CD4-positive, alpha-beta T cell (primary cell): ENCODE measurements at regions not wholly inside any gene's neighbourhood (a gene's known extent, or its start where the extent isn't known, plus 50 kb on each side); places are given as distances from the start of the nearest gene placed in this dataset.

ENCODE experiments used
- ATAC-seq: fragments of 200-7000 bp; cut with Tn5 transposase; one replicate; pipeline ENCODE4 v1.10.0; 2022; ENCODE audit warnings: mild to moderate bottlenecking; ENCODE audit not compliant: poor library complexity
- CTCF ChIA-PET: fragments of 350-600 bp; sonication (Branson Sonifier 250); formaldehyde crosslinking; loops from one replicate; lab custom pipeline; 2021; ENCODE audit warnings: antibody characterized with exemption, inconsistent platforms; lab: Charles Lee
- POLR2A ChIA-PET: fragments of 350-600 bp; sonication (Branson Sonifier 250); formaldehyde crosslinking; loops from one replicate; lab custom pipeline; 2021; ENCODE audit warnings: antibody characterized with exemption, inconsistent platforms; lab: Charles Lee
- DNase-seq, 14 experiments: peaks; one replicate each; pipeline ENCODE4 v3.0.0-alpha.2; 2013 to 2020; ENCODE audit warnings: mixed read lengths in 2 of 14
- H3K27ac ChIP-seq, 2 donors: one replicate each; pipeline versions ENCODE4 v1.5.1 to v1.7.0; 2013; ENCODE audit warnings: low read length in 2 of 2, low read depth in 1 of 2, mild to moderate bottlenecking in 1 of 2
- H3K27me3 ChIP-seq, 2 experiments: 1 replicate in 1 of 2; 2 replicates in 1 of 2; pipeline versions ENCODE4 v1.6.1 to v1.7.0; 2013; ENCODE audit warnings: low read length in 2 of 2, control low read depth in 1 of 2, mild to moderate bottlenecking in 1 of 2, moderate library complexity in 1 of 2; ENCODE audit not compliant: insufficient read depth in 2 of 2, control insufficient read depth in 1 of 2
- H3K36me3 ChIP-seq: one replicate; pipeline ENCODE4 v1.6.1; 2013; ENCODE audit warnings: low read length, control low read depth; ENCODE audit not compliant: insufficient read depth
- H3K4me1 ChIP-seq: one replicate; pipeline ENCODE4 v1.6.1; 2013; ENCODE audit warnings: low read length, control low read depth; ENCODE audit not compliant: insufficient read depth
- H3K4me3 ChIP-seq: one replicate; pipeline ENCODE4 v1.5.1; 2013; ENCODE audit warnings: mild to moderate bottlenecking, low read length, moderate library complexity
- H3K9me3 ChIP-seq, 2 experiments: 1 replicate in 1 of 2; 2 replicates in 1 of 2; pipeline versions ENCODE4 v1.6.1 to v1.7.0; 2013; ENCODE audit warnings: low read length in 2 of 2, mild to moderate bottlenecking in 2 of 2, control low read depth in 1 of 2, moderate library complexity in 1 of 2; ENCODE audit not compliant: control insufficient read depth in 1 of 2, insufficient read depth in 1 of 2
- H3K27ac Mint-ChIP-seq: one replicate; pipeline ENCODE4 v1.8.0; 2020; ENCODE audit warnings: mixed read lengths
- H3K27me3 Mint-ChIP-seq: one replicate; pipeline ENCODE4 v1.8.0; 2021; ENCODE audit warnings: mixed read lengths
- H3K36me3 Mint-ChIP-seq: one replicate; pipeline ENCODE4 v1.8.0; 2021; ENCODE audit warnings: low read depth, mixed read lengths
- H3K4me1 Mint-ChIP-seq: one replicate; pipeline ENCODE4 v1.8.0; 2021; ENCODE audit warnings: low read depth, mixed read lengths
- H3K4me3 Mint-ChIP-seq: one replicate; pipeline ENCODE4 v1.8.0; 2020; ENCODE audit warnings: mild to moderate bottlenecking, mixed read lengths
- H3K9me3 Mint-ChIP-seq: one replicate; pipeline ENCODE4 v1.8.0; 2020; ENCODE audit warnings: mixed read lengths
- intact Hi-C, 2 experiments: fragments of 100-400 bp; cut with DNase I in 1 of 2; cut with micrococcal nuclease in 1 of 2; formaldehyde crosslinking; loops; one replicate each; pipeline versions ENCODE4 v1.15.1 to v1.9.0; 2023 to 2025; cut with DNase I, micrococcal nuclease
- TF ChIP-seq, protein P1 (sequence below): fragments of 200-600 bp; IDR thresholded peaks from one replicate; pipeline ENCODE4 v1.8.0; 2022; ENCODE audit warnings: antibody characterized with exemption, mild to moderate bottlenecking

DNA sequence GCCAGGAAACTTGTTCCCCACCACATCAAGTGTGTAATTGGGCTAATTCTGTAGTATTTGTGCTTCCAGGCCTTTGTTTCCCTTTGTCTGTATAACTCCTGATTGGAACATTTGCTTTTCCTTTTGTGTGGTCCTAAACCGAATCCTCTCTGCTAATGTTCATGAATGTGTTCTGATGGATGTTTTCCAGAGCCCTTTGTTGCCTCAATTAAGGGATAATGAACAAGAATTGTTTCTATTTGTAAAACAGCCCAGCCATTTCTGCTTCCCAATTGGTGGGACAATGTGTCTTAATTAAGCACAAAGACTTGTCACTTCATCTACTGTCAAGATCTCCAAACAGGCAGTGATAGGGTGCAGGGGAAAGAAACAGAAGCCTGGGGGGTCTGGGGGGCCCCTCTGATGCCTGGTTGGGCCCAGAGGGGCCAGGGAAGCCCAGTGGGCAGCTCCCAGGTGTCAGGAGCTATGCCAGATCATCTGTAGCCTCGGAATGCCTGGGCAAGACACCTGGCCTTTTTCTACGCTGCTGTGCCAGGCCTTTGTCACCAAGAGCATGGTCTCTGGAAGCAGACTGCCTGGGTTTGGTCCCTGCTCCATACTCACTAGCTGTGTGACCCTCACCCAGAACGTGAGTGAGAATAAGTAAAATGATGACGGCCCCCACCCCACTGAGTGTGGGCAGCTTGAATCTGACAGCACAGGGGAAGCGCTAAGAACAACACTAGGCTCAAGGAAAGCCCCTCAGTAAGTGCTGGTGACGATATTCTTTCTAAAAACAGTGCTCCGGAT, 116.6 kb upstream of the PRR20G start:
- ChIA-PET CTCF (no interaction called here), POLR2A (no interaction called here)
- Mint-ChIP-seq H3K27me3 (peaks cover 31% of the 10 kb centered on the region), H3K4me3 (no peak overlapping the region), H3K4me1 (no peaks in the 10 kb centered on the region), H3K27ac (no peak overlapping the region), H3K9me3 (peaks cover 3% of the 10 kb centered on the region), H3K36me3 (no peaks in the 10 kb centered on the region)
- Histone ChIP-seq H3K9me3 (peaks cover 0 to 14% of the 10 kb centered on the region in 2 experiments), H3K4me3 (no peak overlapping the region), H3K36me3 (no peaks in the 10 kb centered on the region), H3K4me1 (no peaks in the 10 kb centered on the region), H3K27me3 (peaks cover 0 to 2% of the 10 kb centered on the region in 2 experiments), H3K27ac (no peak overlapping the region)
- TF ChIP-seq, protein P1, sequence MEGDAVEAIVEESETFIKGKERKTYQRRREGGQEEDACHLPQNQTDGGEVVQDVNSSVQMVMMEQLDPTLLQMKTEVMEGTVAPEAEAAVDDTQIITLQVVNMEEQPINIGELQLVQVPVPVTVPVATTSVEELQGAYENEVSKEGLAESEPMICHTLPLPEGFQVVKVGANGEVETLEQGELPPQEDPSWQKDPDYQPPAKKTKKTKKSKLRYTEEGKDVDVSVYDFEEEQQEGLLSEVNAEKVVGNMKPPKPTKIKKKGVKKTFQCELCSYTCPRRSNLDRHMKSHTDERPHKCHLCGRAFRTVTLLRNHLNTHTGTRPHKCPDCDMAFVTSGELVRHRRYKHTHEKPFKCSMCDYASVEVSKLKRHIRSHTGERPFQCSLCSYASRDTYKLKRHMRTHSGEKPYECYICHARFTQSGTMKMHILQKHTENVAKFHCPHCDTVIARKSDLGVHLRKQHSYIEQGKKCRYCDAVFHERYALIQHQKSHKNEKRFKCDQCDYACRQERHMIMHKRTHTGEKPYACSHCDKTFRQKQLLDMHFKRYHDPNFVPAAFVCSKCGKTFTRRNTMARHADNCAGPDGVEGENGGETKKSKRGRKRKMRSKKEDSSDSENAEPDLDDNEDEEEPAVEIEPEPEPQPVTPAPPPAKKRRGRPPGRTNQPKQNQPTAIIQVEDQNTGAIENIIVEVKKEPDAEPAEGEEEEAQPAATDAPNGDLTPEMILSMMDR = no peak
- DNase-seq (no peak), ATAC-seq (no peak)
- intact Hi-C loops = no loop called here

DNA sequence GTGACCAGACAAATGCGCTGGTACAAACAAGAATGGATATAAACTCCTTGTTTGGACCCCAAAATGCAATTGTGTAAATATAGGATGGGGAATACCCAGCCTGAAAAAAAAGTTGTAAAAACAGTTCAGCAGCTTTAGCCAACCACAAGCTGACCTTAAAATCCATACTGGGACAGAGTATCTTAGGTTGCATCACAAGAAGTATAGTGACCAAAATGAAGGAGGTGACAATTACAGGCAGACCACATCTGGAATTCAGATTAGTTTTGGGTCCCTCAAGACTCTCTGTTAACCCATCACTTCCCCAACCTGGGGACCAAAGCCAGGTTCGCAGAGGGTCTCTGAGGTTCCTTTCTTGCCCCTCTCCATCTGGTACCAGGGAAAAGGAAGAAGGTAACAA, 115.9 kb upstream of the PRR20G start:
- Histone ChIP-seq H3K36me3 (no peaks in the 10 kb centered on the region), H3K27ac (no peak overlapping the region), H3K9me3 (peaks cover 0 to 14% of the 10 kb centered on the region in 2 experiments), H3K4me1 (no peaks in the 10 kb centered on the region), H3K4me3 (no peak overlapping the region), H3K27me3 (no peaks in the 10 kb centered on the region)
- Mint-ChIP-seq H3K9me3 (peaks cover 3% of the 10 kb centered on the region), H3K27me3 (peaks cover 28% of the 10 kb centered on the region), H3K27ac (no peak overlapping the region), H3K36me3 (no peaks in the 10 kb centered on the region), H3K4me1 (no peaks in the 10 kb centered on the region), H3K4me3 (no peak overlapping the region)
- ChIA-PET CTCF (no interaction called here), POLR2A (no interaction called here)
- ATAC-seq (no peak), DNase-seq (no peak)
- TF ChIP-seq, protein P1 = no peak
- intact Hi-C loops = no loop called here

DNA sequence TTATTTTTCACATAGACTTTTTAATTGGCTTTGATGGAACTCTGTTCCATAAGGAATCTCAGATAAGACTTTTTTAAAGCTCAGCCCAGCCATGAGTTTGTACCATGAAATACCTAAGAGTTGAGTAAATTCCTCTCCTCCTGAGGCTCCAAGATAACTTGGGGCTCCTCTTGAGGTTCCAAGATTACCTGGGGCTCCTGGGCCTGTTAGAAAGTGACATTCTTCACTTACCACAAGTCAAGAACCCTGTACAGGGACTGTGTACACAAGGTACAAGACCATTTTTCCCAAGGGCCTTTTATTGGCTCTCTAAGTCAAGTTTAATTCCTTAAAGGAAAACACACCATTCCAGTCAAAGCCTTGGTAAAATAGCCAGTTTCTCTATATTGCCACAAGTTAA, 111.3 kb upstream of the PRR20G start:
- CTCF ChIA-PET = no interaction called here
- Mint-ChIP-seq H3K4me3 (no peak overlapping the region), H3K4me1 (no peaks in the 10 kb centered on the region), H3K27ac (no peak overlapping the region), H3K9me3 (peaks cover 3% of the 10 kb centered on the region), H3K36me3 (no peaks in the 10 kb centered on the region), H3K27me3 (peaks cover 19% of the 10 kb centered on the region)
- no peak for DNase-seq
- no peaks in the 10 kb centered on the region for H3K4me1 ChIP-seq
- no peak overlapping the region for H3K27ac ChIP-seq
- H3K36me3 ChIP-seq = no peaks in the 10 kb centered on the region
- no peak for ATAC-seq
- no peak overlapping the region for H3K4me3 ChIP-seq
- TF ChIP-seq, protein P1 = no peak
- POLR2A ChIA-PET = no interaction called here
- intact Hi-C loops = no loop called here
- H3K9me3 ChIP-seq = no peaks in the 10 kb centered on the region
- peaks cover 0 to 3% of the 10 kb centered on the region in 2 experiments for H3K27me3 ChIP-seq
